ENCODE measurements at regions not wholly inside any gene's neighbourhood (a gene's known extent, or its start where the extent isn't known, plus 50 kb on each side); places are given as distances from the start of the nearest gene placed in this dataset.
"Not testable (repeated sequence)": the region's sequence is repeated elsewhere in the genome, so short reads cannot be mapped to it uniquely, and the experiment has no call there.

DNA sequence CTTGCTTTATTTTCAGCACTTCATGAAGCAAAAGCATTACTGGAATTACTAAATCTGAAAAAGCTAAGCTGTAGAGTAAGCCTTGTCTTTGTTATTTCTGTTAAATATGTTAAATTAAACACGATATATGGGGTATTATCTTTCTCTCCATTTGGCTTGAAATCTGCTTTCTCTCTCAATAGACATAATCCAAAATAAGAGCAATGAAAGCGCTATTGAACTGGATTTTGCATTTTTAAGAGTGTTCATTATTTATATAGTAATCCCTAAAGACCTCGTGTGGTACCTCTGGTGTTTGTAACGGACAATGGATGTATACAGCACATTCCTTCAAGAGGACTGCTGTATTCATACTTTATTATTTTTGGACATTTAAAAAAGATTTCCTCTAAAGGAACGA is 91.5 kb upstream of the KCNE2 start:
- Histone ChIP-seq H3K9me3 (ENCODE audit: control insufficient read depth, insufficient read depth, low read length) (no peaks in the 10 kb centered on the region), H3K9ac (ENCODE audit: low read depth, low read length) (no peak overlapping the region), H3K36me3 (ENCODE audit: insufficient read depth, low read length) (no peaks in the 10 kb centered on the region), H3K4me1 (ENCODE audit: insufficient read depth, low read length) (no peaks in the 10 kb centered on the region)

DNA sequence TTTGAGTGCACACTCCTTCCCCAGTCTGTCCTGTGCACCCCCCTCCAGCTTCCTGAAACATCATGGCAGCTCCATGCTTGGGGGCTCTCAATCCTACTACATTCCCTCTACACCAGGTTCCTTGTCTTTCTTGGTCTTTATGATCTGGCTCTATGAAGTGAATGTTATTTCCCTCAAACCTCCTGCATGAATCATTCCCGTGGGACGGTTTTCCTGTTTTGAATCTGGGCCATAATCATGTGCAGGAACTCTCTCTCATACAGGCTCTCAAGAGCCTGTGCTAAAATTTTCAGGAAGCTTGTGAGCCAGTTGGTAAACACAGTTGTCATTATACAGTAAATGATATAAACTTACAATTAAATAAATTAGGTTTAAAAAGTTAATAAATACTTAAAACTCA is 89.8 kb upstream of the KCNE2 start:
- H3K9me3 ChIP-seq (ENCODE audit: control insufficient read depth, insufficient read depth, low read length): no peaks in the 10 kb centered on the region
- no peaks in the 10 kb centered on the region for H3K4me1 ChIP-seq (ENCODE audit: insufficient read depth, low read length)
- H3K9ac ChIP-seq (ENCODE audit: low read depth, low read length): no peak overlapping the region
- no peaks in the 10 kb centered on the region for H3K36me3 ChIP-seq (ENCODE audit: insufficient read depth, low read length)

DNA sequence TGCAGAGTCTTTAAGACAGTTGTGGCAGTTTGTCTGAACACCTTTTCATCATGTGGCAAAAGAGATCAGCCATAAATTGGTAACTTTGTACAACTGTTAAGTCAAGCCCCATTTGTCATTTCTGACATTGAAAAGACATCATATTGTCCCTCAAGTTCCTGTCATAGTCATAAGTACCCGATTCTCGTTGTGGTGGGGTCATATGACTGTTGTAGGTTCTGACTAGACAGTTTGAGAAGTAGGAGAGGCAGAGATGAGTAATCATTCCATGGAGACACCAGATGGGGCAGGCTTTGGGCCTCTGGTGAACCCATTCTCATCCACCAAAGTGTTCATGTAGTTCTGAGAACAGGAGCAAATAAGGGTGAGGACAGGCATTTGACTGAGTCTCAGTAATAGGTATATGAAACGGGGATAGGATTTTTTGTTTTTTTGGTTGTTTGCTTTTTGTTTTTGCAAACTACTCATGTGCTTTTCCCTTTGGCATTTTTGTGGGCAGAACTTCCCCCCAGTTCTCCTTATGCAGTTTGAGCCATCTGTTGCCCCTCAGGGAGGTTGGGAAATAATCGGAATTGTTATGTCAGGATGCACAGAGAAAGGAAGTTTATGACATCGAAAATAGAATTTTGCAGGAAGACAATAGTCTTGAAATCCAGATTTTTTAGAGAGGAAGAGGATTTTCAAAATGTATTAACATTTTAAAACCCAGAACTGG is 86.9 kb upstream of the KCNE2 start:
- Histone ChIP-seq H3K36me3 (ENCODE audit: insufficient read depth, low read length) (no peaks in the 10 kb centered on the region), H3K9me3 (ENCODE audit: control insufficient read depth, insufficient read depth, low read length) (no peaks in the 10 kb centered on the region), H3K4me1 (ENCODE audit: insufficient read depth, low read length) (no peaks in the 10 kb centered on the region), H3K9ac (ENCODE audit: low read depth, low read length) (no peak overlapping the region)

DNA sequence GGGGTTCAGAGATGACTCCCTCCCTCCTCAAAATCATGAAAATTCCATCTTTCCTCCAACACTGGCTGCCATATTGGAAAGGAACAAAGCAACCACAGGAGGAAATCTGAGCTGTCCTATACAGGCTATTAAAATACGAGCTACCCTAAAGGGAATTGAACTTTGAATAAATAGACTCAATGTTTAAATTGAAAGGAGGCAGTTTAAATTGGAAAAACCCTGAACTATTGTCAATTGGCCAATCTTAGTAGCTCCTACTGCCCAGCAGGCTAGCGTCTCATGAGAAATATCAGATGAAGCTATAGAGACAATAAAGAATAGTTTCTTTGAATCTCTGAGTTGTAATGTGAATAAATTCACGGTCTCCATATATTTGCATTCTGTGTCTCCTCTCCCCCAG is 85.4 kb upstream of the KCNE2 start:
- Histone ChIP-seq H3K9me3 (ENCODE audit: control insufficient read depth, insufficient read depth, low read length) (no peaks in the 10 kb centered on the region), H3K9ac (ENCODE audit: low read depth, low read length) (no peak overlapping the region), H3K36me3 (ENCODE audit: insufficient read depth, low read length) (no peaks in the 10 kb centered on the region), H3K4me1 (ENCODE audit: insufficient read depth, low read length) (no peaks in the 10 kb centered on the region)

DNA sequence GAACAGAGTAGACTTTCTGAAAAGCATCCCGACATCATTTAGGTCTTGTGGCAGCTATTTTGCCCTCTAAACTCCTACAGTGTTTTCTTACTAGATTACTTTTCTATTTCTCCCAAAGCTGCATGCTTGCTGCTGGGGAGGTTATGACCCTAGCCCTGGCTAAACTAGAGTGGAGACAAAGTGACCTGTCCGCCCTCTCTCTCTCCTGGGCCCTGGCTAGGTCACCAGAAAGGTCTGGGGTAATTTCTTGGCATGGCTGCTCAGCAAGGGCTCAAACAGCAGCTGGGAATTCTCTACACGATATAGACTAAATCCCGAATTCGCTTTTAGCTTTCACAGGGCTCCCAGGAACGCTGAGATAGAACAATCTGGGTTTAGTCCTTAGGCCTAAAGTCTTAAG is 84.5 kb upstream of the KCNE2 start:
- Histone ChIP-seq H3K9ac (ENCODE audit: low read depth, low read length) (no peak overlapping the region), H3K4me1 (ENCODE audit: insufficient read depth, low read length) (no peaks in the 10 kb centered on the region), H3K36me3 (ENCODE audit: insufficient read depth, low read length) (no peaks in the 10 kb centered on the region), H3K9me3 (ENCODE audit: control insufficient read depth, insufficient read depth, low read length) (no peaks in the 10 kb centered on the region)

DNA sequence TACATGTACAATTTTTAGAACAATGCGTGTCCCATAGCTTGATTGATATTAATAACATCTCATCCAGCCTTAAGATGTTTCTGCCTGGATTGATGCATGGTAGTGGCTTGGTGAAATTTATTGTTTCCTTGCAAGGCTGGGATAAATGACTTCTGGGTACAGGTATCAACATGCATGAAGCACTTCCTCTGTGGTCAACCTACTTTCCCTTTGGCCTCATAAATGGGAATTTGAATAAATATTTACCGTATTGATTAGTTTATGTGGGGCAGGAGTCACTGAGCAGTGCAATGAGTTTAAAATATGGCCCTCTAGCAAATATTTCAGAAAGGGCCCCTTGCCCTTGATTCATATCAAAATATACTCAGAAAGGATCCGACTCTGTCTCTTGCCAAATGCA is 83.9 kb upstream of the KCNE2 start:
- no peak overlapping the region for H3K9ac ChIP-seq (ENCODE audit: low read depth, low read length)
- no peaks in the 10 kb centered on the region for H3K9me3 ChIP-seq (ENCODE audit: control insufficient read depth, insufficient read depth, low read length)
- H3K4me1 ChIP-seq (ENCODE audit: insufficient read depth, low read length): no peaks in the 10 kb centered on the region
- no peaks in the 10 kb centered on the region for H3K36me3 ChIP-seq (ENCODE audit: insufficient read depth, low read length)

DNA sequence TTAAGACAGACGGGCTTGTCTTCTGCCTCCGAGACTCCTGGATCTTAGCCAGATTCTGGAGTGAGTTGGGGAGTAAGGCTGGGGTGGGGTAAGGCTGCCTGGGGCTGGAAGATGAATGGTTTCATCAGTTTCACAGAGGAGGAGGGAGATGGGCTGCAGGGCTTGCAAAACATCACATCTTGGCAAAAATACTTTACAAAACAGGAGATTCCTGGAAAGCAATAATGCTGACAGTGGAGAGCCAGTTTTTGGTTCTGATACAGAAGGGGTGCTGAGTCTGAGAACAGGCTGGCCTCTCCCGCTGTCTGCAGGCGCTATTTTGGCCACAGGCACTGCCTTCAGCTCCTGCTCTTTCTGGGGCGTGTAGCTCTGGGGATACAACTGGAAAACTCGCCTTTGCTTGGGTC is 83.4 kb upstream of the KCNE2 start:
- H3K4me1 ChIP-seq (ENCODE audit: insufficient read depth, low read length): no peaks in the 10 kb centered on the region
- no peaks in the 10 kb centered on the region for H3K36me3 ChIP-seq (ENCODE audit: insufficient read depth, low read length)
- H3K9me3 ChIP-seq (ENCODE audit: control insufficient read depth, insufficient read depth, low read length): 0 out of 2 replicates have a peak, but pooled peaks cover under 1% of the 10 kb centered on the region
- no peak overlapping the region for H3K9ac ChIP-seq (ENCODE audit: low read depth, low read length)

DNA sequence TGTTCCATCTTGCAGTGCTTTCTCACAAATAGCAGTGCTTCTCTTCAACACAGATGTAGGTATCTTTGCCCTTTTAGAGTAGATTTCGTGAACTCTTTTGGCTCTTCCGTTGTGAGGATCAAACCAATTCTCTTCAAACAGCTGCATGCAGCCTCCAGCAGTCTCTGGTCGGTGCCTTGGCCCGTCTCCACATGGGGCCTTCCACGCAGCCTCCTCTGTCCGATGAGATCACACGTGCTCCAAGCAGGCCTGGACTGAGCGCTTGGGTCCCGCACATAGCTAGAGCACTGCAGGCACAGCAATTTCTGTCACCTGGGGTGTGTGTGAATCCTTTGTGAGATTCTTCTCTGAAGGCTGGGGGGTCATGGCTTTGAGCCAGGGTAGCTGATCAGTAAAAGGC is 82.8 kb upstream of the KCNE2 start:
- Histone ChIP-seq H3K4me1 (ENCODE audit: insufficient read depth, low read length) (no peaks in the 10 kb centered on the region), H3K9ac (ENCODE audit: low read depth, low read length) (no peak overlapping the region), H3K36me3 (ENCODE audit: insufficient read depth, low read length) (no peaks in the 10 kb centered on the region), H3K9me3 (ENCODE audit: control insufficient read depth, insufficient read depth, low read length) (0 out of 2 replicates have a peak, but pooled peaks cover 4% of the 10 kb centered on the region)

DNA sequence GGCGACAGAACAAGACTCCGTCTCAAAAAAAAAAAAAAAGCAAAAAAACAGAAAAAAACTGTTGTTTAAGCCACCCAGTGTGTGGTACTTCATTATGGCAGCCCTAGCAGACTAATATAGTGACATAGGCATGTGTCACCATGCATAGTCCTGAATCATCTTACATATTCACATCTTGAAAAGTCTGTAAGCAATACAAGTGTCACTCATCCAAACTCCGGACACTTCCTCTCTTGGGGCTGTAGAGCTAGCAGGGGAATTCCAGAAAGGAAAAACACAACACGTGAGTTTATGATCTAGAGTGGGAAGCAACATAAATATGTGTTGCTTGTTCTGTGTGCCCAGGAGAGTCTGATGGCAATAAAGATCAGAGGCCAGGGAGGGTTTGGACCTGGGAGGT is 81.6 kb upstream of the KCNE2 start:
- Histone ChIP-seq H3K9me3 (ENCODE audit: control insufficient read depth, insufficient read depth, low read length) (peaks cover 6% of the 10 kb centered on the region; the same call in 1 of the 2 replicates), H3K9ac (ENCODE audit: low read depth, low read length) (no peak overlapping the region), H3K36me3 (ENCODE audit: insufficient read depth, low read length) (no peaks in the 10 kb centered on the region), H3K4me1 (ENCODE audit: insufficient read depth, low read length) (no peaks in the 10 kb centered on the region)

DNA sequence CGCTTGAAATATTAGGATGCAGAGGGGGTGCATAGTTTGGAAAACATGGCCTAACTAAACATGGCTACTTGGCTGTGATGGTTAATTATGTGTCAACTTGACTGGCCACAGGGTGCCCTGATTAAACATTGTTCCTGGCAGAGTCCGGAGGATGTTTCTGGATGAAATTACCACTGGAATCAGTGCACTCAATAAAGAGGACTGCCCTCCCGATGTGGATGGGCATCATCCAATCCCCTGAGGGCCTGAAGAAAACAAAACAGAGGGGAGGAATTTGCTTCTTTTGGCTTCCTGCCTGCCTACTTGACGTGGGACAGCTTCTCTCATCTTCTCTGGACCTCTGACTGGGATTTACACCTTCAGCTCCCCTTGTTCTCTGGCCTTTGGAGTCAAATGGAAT is 79.1 kb upstream of the KCNE2 start:
- Histone ChIP-seq H3K36me3 (ENCODE audit: insufficient read depth, low read length) (no peaks in the 10 kb centered on the region), H3K4me1 (ENCODE audit: insufficient read depth, low read length) (no peaks in the 10 kb centered on the region), H3K9ac (ENCODE audit: low read depth, low read length) (no peak overlapping the region), H3K9me3 (ENCODE audit: control insufficient read depth, insufficient read depth, low read length) (peaks cover 15% of the 10 kb centered on the region)

DNA sequence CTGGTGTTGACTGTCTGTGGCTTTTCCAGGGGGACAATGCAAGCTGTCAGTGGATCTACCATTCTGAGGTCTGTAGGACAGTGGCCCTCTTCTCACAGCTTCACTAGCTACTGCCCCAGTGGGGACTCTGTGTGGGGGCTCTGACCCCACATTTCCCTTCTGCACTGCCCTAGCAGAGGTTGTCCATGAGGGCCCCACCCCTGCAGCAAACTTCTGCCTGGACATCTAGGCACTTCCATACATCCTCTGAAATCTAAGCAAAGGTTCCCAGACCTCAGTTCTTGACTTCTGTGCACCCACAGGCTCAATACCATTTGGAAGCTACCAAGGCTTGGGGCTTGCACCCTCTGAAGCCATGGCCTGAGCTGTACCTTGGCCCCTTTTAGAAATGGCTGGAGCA is 75.8 kb upstream of the KCNE2 start:
- not testable (repeated sequence) for H3K4me1 ChIP-seq (ENCODE audit: insufficient read depth, low read length); H3K36me3 ChIP-seq (ENCODE audit: insufficient read depth, low read length); H3K9ac ChIP-seq (ENCODE audit: low read depth, low read length)
- H3K9me3 ChIP-seq (ENCODE audit: control insufficient read depth, insufficient read depth, low read length): peaks cover 15% of the 10 kb centered on the region

DNA sequence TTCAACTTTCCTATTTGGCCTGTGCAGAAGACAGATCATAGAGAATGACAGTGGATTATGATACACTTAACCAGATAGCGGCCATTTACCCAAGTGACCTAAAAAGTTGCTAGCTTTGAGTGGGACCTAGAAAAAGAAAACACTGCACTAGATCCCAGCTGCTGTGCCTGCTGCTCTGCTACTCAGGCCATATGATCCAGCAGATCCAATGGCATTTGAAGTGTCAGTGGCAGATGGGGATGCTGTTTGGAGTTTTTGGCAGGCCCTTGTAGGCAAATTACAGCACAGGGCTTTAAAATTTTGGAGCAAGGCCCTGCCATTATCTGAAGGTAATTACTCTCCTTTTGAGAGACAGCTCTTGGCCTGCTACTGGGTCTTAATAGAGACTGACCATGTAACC is 74.0 kb upstream of the KCNE2 start:
- no peak overlapping the region for H3K9ac ChIP-seq (ENCODE audit: low read depth, low read length)
- H3K4me1 ChIP-seq (ENCODE audit: insufficient read depth, low read length): no peaks in the 10 kb centered on the region
- H3K9me3 ChIP-seq (ENCODE audit: control insufficient read depth, insufficient read depth, low read length): peaks cover 15% of the 10 kb centered on the region
- H3K36me3 ChIP-seq (ENCODE audit: insufficient read depth, low read length): no peaks in the 10 kb centered on the region

DNA sequence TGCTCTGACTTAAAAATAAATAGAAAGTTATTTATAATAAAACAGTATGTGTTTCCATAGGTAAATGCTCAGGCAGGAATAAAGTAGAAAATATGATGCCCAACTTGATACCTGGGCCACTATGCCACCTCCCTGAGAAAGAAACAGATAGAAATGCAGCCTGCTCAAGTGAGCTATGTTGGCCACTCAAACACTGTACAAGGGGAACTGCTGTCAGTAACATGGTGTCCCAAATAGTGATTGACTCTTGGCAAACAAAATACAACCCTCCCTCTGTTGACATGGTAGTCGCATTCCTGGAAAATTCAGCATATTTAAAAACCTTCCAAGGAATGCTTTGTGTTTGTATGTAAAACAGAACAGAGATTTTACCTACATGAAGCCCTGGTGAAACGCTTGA is 66.9 kb upstream of the KCNE2 start:
- Histone ChIP-seq H3K9me3 (ENCODE audit: control insufficient read depth, insufficient read depth, low read length) (no peaks in the 10 kb centered on the region), H3K36me3 (ENCODE audit: insufficient read depth, low read length) (no peaks in the 10 kb centered on the region), H3K9ac (ENCODE audit: low read depth, low read length) (no peak overlapping the region), H3K4me1 (ENCODE audit: insufficient read depth, low read length) (no peaks in the 10 kb centered on the region)

DNA sequence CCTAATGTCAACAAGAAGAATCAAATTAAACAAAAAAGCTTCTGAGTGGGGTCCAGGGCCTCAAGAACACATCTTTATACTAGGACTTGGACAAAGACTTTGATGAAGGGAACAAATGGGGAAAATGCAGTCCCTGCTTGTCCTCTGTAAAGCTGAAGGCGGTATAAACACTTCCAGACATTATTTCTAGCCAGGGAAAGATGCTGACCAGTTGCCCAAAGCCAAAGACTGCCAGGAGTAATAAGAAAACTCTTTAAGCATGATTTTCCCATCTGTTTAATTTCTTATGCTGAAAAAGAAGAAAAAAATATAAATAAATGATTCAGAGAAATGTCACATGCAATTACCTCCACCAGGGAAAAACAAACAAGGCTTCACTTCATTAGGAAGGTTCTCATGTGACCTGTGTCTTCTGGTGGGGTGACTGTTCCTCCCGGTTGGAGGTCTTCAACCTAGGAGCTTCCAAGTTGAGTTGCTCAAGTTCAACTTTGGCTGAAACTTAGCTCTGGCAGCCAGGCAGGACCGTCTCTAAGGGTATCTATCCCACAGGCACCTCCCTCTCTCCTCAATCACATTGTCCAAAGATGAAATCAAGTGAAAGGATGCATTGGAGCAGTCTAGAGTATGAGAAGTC is 65.2 kb upstream of the KCNE2 start:
- no peak overlapping the region for H3K9ac ChIP-seq (ENCODE audit: low read depth, low read length)
- H3K9me3 ChIP-seq (ENCODE audit: control insufficient read depth, insufficient read depth, low read length): no peaks in the 10 kb centered on the region
- H3K36me3 ChIP-seq (ENCODE audit: insufficient read depth, low read length): no peaks in the 10 kb centered on the region
- H3K4me1 ChIP-seq (ENCODE audit: insufficient read depth, low read length): no peaks in the 10 kb centered on the region

DNA sequence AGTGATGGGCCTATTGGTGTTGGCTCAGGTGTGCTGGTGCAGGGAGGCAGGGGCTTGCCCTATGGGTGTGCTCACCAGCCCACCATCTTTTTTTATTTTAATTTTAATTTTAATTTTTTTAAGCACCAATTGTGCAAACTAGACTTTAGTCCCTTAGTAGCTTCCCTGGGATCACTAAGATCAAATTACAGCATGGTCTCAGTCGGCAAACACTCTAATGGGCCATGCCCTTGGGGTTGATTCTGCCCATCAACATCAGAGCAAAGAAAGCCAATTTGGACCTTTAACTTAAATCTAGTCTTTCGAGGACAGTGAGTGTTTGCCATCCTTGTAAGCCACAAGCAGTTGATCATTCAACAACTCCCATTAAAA is 64.7 kb upstream of the KCNE2 start:
- no peaks in the 10 kb centered on the region for H3K9me3 ChIP-seq (ENCODE audit: control insufficient read depth, insufficient read depth, low read length)
- H3K9ac ChIP-seq (ENCODE audit: low read depth, low read length): no peak overlapping the region
- H3K36me3 ChIP-seq (ENCODE audit: insufficient read depth, low read length): no peaks in the 10 kb centered on the region
- H3K4me1 ChIP-seq (ENCODE audit: insufficient read depth, low read length): no peaks in the 10 kb centered on the region

Measured in ES-I3 (cell line).